H9 (cell line): ENCODE measurements at regions not wholly inside any gene's neighbourhood (a gene's known extent, or its start where the extent isn't known, plus 50 kb on each side); places are given as distances from the start of the nearest gene placed in this dataset.

Source experiments
- DNase-seq: peaks from one replicate; pipeline ENCODE4 v3.0.0-alpha.2; 2017
- H2AFZ ChIP-seq: one replicate; pipeline ENCODE4 v1.6.1; 2013; ENCODE audit warnings: mild to moderate bottlenecking, low read length, control low read depth, moderate library complexity
- H2AK5ac ChIP-seq: 2 replicates; pipeline ENCODE4 v1.6.1; 2013; ENCODE audit warnings: low read length, control low read depth, mixed read lengths; ENCODE audit not compliant: insufficient read length
- H2BK120ac ChIP-seq: one replicate; pipeline ENCODE4 v1.6.1; 2013; ENCODE audit warnings: low read depth, mild to moderate bottlenecking, low read length, control low read depth, inconsistent platforms; ENCODE audit not compliant: poor library complexity, severe bottlenecking
- H2BK12ac ChIP-seq: 2 replicates; pipeline ENCODE4 v1.6.1; 2013; ENCODE audit warnings: low read length, control low read depth, mixed read lengths, low read depth; ENCODE audit not compliant: insufficient read length
- H2BK15ac ChIP-seq: 2 replicates; pipeline ENCODE4 v1.6.1; 2013; ENCODE audit warnings: low read depth, low read length, control low read depth
- H2BK20ac ChIP-seq: one replicate; pipeline ENCODE4 v1.6.1; 2013; ENCODE audit warnings: low read depth, mild to moderate bottlenecking, low read length, control low read depth, inconsistent platforms; ENCODE audit not compliant: poor library complexity, severe bottlenecking
- H2BK5ac ChIP-seq: 2 replicates; pipeline ENCODE4 v1.6.1; 2013; ENCODE audit warnings: low read length, control low read depth, mixed read lengths; ENCODE audit not compliant: insufficient read length
- H3K14ac ChIP-seq: 2 replicates; pipeline ENCODE4 v1.6.1; 2013; ENCODE audit warnings: low read length, control low read depth; ENCODE audit not compliant: insufficient read depth
- H3K18ac ChIP-seq: 2 replicates; pipeline ENCODE4 v1.6.1; 2013; ENCODE audit warnings: low read depth, mild to moderate bottlenecking, mixed read lengths, low read length, control low read depth; ENCODE audit not compliant: insufficient read length
- H3K23ac ChIP-seq: 2 replicates; pipeline ENCODE4 v1.6.1; 2013; ENCODE audit warnings: low read length, control low read depth, mixed read lengths, low read depth; ENCODE audit not compliant: insufficient read length
- H3K23me2 ChIP-seq: 2 replicates; pipeline ENCODE4 v1.6.1; 2013; ENCODE audit warnings: low read depth, mild to moderate bottlenecking, mixed read lengths, low read length, control low read depth; ENCODE audit not compliant: insufficient read length, poor library complexity, severe bottlenecking
- H3K27ac ChIP-seq: 2 replicates; pipeline ENCODE4 v1.5.1; 2013; ENCODE audit warnings: low read length, control low read depth, mixed read lengths, low read depth; ENCODE audit not compliant: insufficient read length
- H3K27me3 ChIP-seq: 2 replicates; pipeline ENCODE4 v1.6.1; 2013; ENCODE audit warnings: low read length, control low read depth, inconsistent platforms; ENCODE audit not compliant: insufficient read depth
- H3K4ac ChIP-seq: 2 replicates; pipeline ENCODE4 v1.6.1; 2013; ENCODE audit warnings: low read depth, mild to moderate bottlenecking, control low read depth, inconsistent platforms, low read length, moderate library complexity
- H3K4me1 ChIP-seq: 2 replicates; pipeline ENCODE4 v1.6.1; 2013; ENCODE audit warnings: low read length, control low read depth, inconsistent platforms; ENCODE audit not compliant: insufficient read depth
- H3K4me2 ChIP-seq: 2 replicates; pipeline ENCODE4 v1.6.1; 2013; ENCODE audit warnings: low read length, control low read depth, mixed read lengths; ENCODE audit not compliant: insufficient read length, insufficient read depth
- H3K56ac ChIP-seq: 2 replicates; pipeline ENCODE4 v1.6.1; 2013; ENCODE audit warnings: low read depth, mild to moderate bottlenecking, mixed read lengths, low read length, control low read depth; ENCODE audit not compliant: insufficient read length
- H3K79me1 ChIP-seq: 2 replicates; pipeline ENCODE4 v1.6.1; 2013; ENCODE audit warnings: low read depth, mild to moderate bottlenecking, moderate library complexity, low read length, control low read depth, inconsistent platforms; ENCODE audit not compliant: insufficient read depth, poor library complexity, severe bottlenecking
- H3K79me2 ChIP-seq: 2 replicates; pipeline ENCODE4 v1.6.1; 2013; ENCODE audit warnings: low read length, control low read depth, inconsistent platforms; ENCODE audit not compliant: insufficient read depth
- H3K9ac ChIP-seq: 2 replicates; pipeline ENCODE4 v1.6.1; 2013; ENCODE audit warnings: low read length, control low read depth, mixed read lengths; ENCODE audit not compliant: insufficient read length; ENCODE audit errors: extremely low read depth
- H3K9me3 ChIP-seq: one replicate; pipeline ENCODE4 v1.6.1; 2013; ENCODE audit warnings: low read depth, low read length, inconsistent platforms; ENCODE audit not compliant: control insufficient read depth
- H3T11ph ChIP-seq: one replicate; pipeline ENCODE4 v1.6.1; 2013; ENCODE audit warnings: mild to moderate bottlenecking, low read length, control low read depth, inconsistent platforms
- H4K20me1 ChIP-seq: one replicate; pipeline ENCODE4 v1.6.1; 2013; ENCODE audit not compliant: control insufficient read depth, insufficient read length, insufficient read depth
- H4K5ac ChIP-seq: 2 replicates; pipeline ENCODE4 v1.6.1; 2013; ENCODE audit warnings: low read depth, mild to moderate bottlenecking, mixed read lengths, low read length, control low read depth; ENCODE audit not compliant: insufficient read length
- H4K8ac ChIP-seq: replicated peaks from 2 replicates; pipeline ENCODE4 v1.6.1; 2013; ENCODE audit warnings: low read length, control low read depth, mixed read lengths, low read depth; ENCODE audit not compliant: insufficient read length
- H4K91ac ChIP-seq: 2 replicates; pipeline ENCODE4 v1.6.1; 2013; ENCODE audit warnings: low read depth, mild to moderate bottlenecking, moderate library complexity, mixed read lengths, low read length, control low read depth; ENCODE audit not compliant: insufficient read length
- H3K27ac Mint-ChIP-seq, 3 experiments: 2 replicates in 2 of 3; 3 replicates in 1 of 3; pipeline ENCODE4 v1.8.0; 2020 to 2021; ENCODE audit warnings: mixed read lengths in 3 of 3, mild to moderate bottlenecking in 1 of 3, moderate library complexity in 1 of 3
- H3K27me3 Mint-ChIP-seq: 2 replicates; pipeline ENCODE4 v1.8.0; 2021; ENCODE audit warnings: low read depth, mild to moderate bottlenecking, moderate library complexity, mixed read lengths
- H3K36me3 Mint-ChIP-seq, 3 experiments: 2 replicates in 2 of 3; 3 replicates in 1 of 3; pipeline ENCODE4 v1.8.0; 2020 to 2021; ENCODE audit warnings: low read depth in 3 of 3, mixed read lengths in 3 of 3; ENCODE audit not compliant: insufficient read depth in 1 of 3
- H3K4me1 Mint-ChIP-seq, 2 experiments: 2 replicates each; pipeline ENCODE4 v1.8.0; 2020; ENCODE audit warnings: mixed read lengths in 2 of 2
- H3K4me3 Mint-ChIP-seq, 2 experiments: 2 replicates in 1 of 2; 3 replicates in 1 of 2; pipeline ENCODE4 v1.8.0; 2020 to 2021; ENCODE audit warnings: mild to moderate bottlenecking in 2 of 2, mixed read lengths in 2 of 2, moderate library complexity in 1 of 2
- H3K9me3 Mint-ChIP-seq, 2 experiments: 2 replicates in 1 of 2; 3 replicates in 1 of 2; pipeline ENCODE4 v1.8.0; 2020; ENCODE audit warnings: mild to moderate bottlenecking in 2 of 2, mixed read lengths in 2 of 2, moderate library complexity in 1 of 2
- WGBS: extraction: QIAGEN DNeasy Blood & Tissue Kit; methylation state at CpG from one replicate; pipeline ENCODE4 v1.1.7; 2013; ENCODE audit warnings: missing lambda C conversion rate, low lambda C conversion rate, mixed read lengths; ENCODE audit not compliant: insufficient read length; ENCODE audit errors: extremely low coverage; 5-methylcytosine and 5-hydroxymethylcytosine counted together
- TF ChIP-seq, protein P1 (sequence below): fragments of 200-600 bp; sonication (generic); conservative IDR thresholded peaks from 3 replicates; pipeline ENCODE4 v1.8.0; 2021; ENCODE audit warnings: antibody characterized with exemption, mild to moderate bottlenecking

DNA sequence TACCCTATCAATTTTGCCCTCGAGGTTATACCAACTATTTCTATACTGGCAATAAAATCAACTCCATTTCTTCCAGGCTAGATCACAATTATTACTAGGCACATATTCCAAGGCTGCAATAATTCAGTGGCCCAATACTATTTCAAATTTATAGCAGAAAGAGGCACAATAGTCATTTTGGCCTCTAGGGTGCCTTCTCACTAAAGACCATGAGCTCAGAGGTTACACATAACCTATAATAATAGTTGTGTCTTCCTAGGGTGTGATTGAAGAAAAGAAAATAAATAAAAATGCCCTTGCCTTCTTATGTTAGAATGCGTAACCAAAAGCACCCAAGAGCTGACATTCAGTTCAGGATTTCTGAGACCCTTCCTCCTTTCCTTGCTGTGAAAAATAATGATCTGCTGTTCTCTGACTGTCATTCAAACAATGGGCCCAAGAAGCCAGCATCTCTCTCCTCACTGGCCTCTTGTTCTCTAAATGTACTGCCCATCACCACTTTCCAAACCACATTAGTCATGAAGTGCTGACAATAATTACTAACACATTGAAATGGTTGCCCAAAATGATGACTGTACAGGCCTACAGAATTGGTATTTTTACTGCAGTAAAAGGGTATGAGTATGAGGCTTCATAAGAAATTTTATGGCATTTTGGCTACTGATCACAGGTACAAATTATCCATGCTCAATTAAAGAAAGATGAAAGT is 244.8 kb downstream of the LRRN1 start:
- Histone ChIP-seq H3K23ac (no peak overlapping the region), H2BK15ac (no peak overlapping the region), H2BK120ac (no peak overlapping the region), H3T11ph (no peak overlapping the region), H3K18ac (no peak overlapping the region), H4K5ac (no peak overlapping the region), H3K27me3 (no peaks in the 10 kb centered on the region), H3K4ac (no peak overlapping the region), H2AK5ac (no peak overlapping the region), H3K79me2 (no peaks in the 10 kb centered on the region), H3K4me2 (no peak overlapping the region), H3K27ac (no peak overlapping the region), H3K79me1 (no peaks in the 10 kb centered on the region), H3K14ac (no peak overlapping the region), H4K20me1 (no peaks in the 10 kb centered on the region), H2BK5ac (no peak overlapping the region), H3K56ac (no peak overlapping the region), H4K91ac (no peak overlapping the region), H3K9me3 (no peaks in the 10 kb centered on the region), H4K8ac (no peak overlapping the region), H3K23me2 (no peaks in the 10 kb centered on the region), H2BK12ac (no peak overlapping the region), H2AFZ (no peak overlapping the region), H3K9ac (no peak overlapping the region), H2BK20ac (no peak overlapping the region), H3K4me1 (no peaks in the 10 kb centered on the region)
- no peaks in the 10 kb centered on the region for H3K27me3 Mint-ChIP-seq
- no peak overlapping the region for H3K4me3 Mint-ChIP-seq
- no peaks in the 10 kb centered on the region for H3K4me1 Mint-ChIP-seq
- DNase-seq = no peak
- no CpG with 5 or more reads among the region's 2 CpGs for WGBS
- no peaks in the 10 kb centered on the region for H3K36me3 Mint-ChIP-seq
- no peak overlapping the region for H3K27ac Mint-ChIP-seq
- no peaks in the 10 kb centered on the region for H3K9me3 Mint-ChIP-seq
- TF ChIP-seq, protein P1, sequence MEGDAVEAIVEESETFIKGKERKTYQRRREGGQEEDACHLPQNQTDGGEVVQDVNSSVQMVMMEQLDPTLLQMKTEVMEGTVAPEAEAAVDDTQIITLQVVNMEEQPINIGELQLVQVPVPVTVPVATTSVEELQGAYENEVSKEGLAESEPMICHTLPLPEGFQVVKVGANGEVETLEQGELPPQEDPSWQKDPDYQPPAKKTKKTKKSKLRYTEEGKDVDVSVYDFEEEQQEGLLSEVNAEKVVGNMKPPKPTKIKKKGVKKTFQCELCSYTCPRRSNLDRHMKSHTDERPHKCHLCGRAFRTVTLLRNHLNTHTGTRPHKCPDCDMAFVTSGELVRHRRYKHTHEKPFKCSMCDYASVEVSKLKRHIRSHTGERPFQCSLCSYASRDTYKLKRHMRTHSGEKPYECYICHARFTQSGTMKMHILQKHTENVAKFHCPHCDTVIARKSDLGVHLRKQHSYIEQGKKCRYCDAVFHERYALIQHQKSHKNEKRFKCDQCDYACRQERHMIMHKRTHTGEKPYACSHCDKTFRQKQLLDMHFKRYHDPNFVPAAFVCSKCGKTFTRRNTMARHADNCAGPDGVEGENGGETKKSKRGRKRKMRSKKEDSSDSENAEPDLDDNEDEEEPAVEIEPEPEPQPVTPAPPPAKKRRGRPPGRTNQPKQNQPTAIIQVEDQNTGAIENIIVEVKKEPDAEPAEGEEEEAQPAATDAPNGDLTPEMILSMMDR = 0 out of 3 replicates have a peak, but pooled peaks have one; percentile 4
